ENCODE measurements at regions not wholly inside any gene's neighbourhood (a gene's known extent, or its start where the extent isn't known, plus 50 kb on each side); places are given as distances from the start of the nearest gene placed in this dataset.

DNA sequence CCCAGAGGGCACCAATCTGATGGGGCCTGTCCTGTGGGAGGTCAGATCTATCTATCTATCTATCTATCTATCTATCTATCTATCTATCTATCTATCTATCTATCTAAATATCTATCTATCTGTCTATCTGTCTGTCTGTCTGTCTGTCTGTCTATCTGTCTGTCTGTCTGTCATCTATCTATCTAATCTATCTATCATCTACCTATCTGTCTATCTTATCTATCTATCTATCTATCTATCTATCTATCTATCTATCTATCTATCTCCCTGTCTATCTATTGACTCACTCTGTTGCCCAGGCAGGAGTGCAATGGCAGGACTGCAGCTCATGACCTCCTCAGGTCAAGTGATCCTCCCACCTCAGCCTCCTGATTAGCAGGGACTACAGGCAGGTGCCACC, 155.7 kb upstream of the STX18 start:
- H3K4me3 ChIP-seq = no peak overlapping the region
- H3K27ac ChIP-seq = no peak overlapping the region
- H3K36me3 ChIP-seq = no peaks in the 10 kb centered on the region
- no peak for TF ChIP-seq POLR2AphosphoS5 (IDR thresholded peaks at IDR 0.05; ENCODE audit: insufficient read depth in 1 of 2, low read depth in 1 of 2)
- TF ChIP-seq, protein P1, sequence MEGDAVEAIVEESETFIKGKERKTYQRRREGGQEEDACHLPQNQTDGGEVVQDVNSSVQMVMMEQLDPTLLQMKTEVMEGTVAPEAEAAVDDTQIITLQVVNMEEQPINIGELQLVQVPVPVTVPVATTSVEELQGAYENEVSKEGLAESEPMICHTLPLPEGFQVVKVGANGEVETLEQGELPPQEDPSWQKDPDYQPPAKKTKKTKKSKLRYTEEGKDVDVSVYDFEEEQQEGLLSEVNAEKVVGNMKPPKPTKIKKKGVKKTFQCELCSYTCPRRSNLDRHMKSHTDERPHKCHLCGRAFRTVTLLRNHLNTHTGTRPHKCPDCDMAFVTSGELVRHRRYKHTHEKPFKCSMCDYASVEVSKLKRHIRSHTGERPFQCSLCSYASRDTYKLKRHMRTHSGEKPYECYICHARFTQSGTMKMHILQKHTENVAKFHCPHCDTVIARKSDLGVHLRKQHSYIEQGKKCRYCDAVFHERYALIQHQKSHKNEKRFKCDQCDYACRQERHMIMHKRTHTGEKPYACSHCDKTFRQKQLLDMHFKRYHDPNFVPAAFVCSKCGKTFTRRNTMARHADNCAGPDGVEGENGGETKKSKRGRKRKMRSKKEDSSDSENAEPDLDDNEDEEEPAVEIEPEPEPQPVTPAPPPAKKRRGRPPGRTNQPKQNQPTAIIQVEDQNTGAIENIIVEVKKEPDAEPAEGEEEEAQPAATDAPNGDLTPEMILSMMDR (IDR thresholded peaks at IDR 0.05) = no peak
- no peaks in the 10 kb centered on the region for H3K9me3 ChIP-seq
- intact Hi-C loops (cut with DNase I) = no loop called here
- no peak for DNase-seq (ENCODE audit: extremely low spot score in 2 of 2)
- H3K4me1 ChIP-seq = no peaks in the 10 kb centered on the region
- no peaks in the 10 kb centered on the region for H3K27me3 ChIP-seq

DNA sequence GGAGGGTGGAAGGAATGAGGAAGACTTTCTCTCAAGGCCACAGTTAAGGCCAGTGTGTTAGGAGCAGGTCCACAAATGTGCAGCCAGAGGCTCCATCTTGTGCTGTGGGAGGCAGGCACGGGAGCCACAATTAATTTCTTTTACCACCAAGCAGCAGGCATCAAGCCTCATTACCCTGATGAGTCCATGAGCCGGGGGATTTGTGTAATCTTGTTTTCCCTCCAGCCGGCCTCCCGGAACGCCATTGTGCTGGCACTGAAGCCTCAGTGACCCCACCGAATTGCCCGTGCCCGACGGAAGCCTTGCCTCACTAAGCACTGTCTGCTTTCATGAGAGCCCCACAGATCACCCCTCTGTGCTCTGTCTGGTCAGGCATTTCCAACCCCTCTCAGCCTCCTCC, 154.7 kb upstream of the STX18 start:
- no peak for TF ChIP-seq POLR2A (IDR thresholded peaks at IDR 0.05)
- TF ChIP-seq, protein P1 (IDR thresholded peaks at IDR 0.05) = no peak
- no peak for TF ChIP-seq POLR2AphosphoS5 (IDR thresholded peaks at IDR 0.05; ENCODE audit: insufficient read depth in 1 of 2, low read depth in 1 of 2)
- intact Hi-C loops (cut with DNase I) = no loop called here
- Histone ChIP-seq H3K27me3 (no peaks in the 10 kb centered on the region), H3K9me3 (no peaks in the 10 kb centered on the region), H3K36me3 (no peaks in the 10 kb centered on the region), H3K4me3 (no peak overlapping the region), H3K27ac (no peak overlapping the region), H3K4me1 (no peaks in the 10 kb centered on the region)
- no peak for DNase-seq (ENCODE audit: extremely low spot score in 2 of 2)

DNA sequence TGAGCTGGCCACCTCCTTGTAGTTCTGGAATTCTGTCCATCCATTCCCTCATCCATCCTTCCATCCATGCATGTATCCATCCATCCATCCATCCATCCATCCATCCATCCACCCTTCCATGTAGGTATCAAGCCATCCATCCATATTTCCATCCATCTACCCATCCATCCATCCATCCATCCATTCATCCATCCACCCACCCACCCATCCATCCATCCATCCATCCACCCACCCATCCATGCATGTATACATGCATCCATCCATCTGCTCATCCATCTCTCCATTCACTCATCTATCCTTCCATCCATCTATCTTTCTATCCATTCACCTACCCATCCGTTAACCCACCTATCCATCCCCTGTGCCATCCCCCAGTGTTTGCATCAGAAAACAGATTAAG, 153.6 kb upstream of the STX18 start:
- DNase-seq (ENCODE audit: extremely low spot score in 2 of 2) = no peak

DNA sequence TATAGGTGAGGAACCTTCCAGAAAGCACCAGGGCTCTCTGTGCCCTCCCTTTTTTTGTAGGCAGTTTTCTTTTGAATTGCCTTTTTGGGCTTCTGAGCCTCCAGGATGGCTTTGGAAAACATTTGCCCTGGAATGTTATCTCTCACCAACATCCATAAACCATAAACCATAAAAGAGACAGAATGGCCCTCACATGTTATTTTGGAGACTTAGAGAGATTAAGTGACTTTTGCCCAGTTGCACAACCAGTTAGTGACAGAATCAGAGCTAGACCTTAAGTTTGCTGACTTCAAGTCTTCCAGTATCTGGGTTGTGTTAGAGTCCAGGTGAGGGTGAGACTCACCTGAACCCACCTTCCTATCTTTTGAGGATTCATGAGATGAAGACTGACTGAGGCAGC, 153.0 kb upstream of the STX18 start:
- Histone ChIP-seq H3K4me3 (no peak overlapping the region), H3K36me3 (no peaks in the 10 kb centered on the region), H3K27me3 (no peaks in the 10 kb centered on the region), H3K27ac (no peak overlapping the region), H3K4me1 (no peaks in the 10 kb centered on the region), H3K9me3 (no peaks in the 10 kb centered on the region)
- TF ChIP-seq POLR2AphosphoS5 (IDR thresholded peaks at IDR 0.05; ENCODE audit: insufficient read depth in 1 of 2, low read depth in 1 of 2) (no peak), POLR2A (IDR thresholded peaks at IDR 0.05) (no peak)
- TF ChIP-seq, protein P1 (IDR thresholded peaks at IDR 0.05) = no peak
- intact Hi-C loops (cut with DNase I) = no loop called here
- no peak for DNase-seq (ENCODE audit: extremely low spot score in 2 of 2)

More for the DNA sequence above, 153.6 kb upstream of the STX18 start:
- no peaks in the 10 kb centered on the region for H3K36me3 ChIP-seq
- TF ChIP-seq, protein P1 (IDR thresholded peaks at IDR 0.05) = no peak
- H3K4me1 ChIP-seq = no peaks in the 10 kb centered on the region
- H3K9me3 ChIP-seq = no peaks in the 10 kb centered on the region
- H3K27me3 ChIP-seq = no peaks in the 10 kb centered on the region
- no peak overlapping the region for H3K27ac ChIP-seq
- intact Hi-C loops (cut with DNase I) = no loop called here
- no peak overlapping the region for H3K4me3 ChIP-seq

DNA sequence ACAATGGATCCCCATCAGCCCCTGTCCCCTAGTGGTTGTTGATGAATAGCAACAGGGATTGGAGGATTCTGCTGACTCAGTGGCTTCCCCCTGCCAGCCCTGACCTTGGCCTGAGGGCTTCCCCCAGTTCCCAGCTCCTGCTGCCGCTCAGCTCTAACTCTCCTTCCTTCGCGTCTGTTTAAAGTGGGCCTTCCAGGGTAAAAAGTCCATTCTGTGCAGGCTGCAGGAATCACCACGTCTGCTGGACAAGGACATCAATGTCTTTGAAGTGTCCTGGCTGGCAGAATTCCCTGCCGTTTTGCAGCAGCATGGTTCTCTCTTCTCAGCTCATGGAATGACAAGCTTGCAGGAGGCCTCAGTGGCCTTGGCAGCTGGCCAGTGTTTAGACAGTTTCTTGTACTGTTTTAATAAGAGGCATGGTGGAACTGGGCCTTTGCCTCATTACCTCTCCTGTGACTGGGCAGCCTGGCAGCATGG, 152.5 kb upstream of the STX18 start:
- no peaks in the 10 kb centered on the region for H3K9me3 ChIP-seq
- no peaks in the 10 kb centered on the region for H3K27me3 ChIP-seq
- no peak for DNase-seq (ENCODE audit: extremely low spot score in 2 of 2)
- H3K27ac ChIP-seq = no peak overlapping the region
- H3K4me3 ChIP-seq = no peak overlapping the region
- intact Hi-C loops (cut with DNase I) = no loop called here
- TF ChIP-seq, protein P1 (IDR thresholded peaks at IDR 0.05) = no peak
- TF ChIP-seq POLR2AphosphoS5 (IDR thresholded peaks at IDR 0.05; ENCODE audit: insufficient read depth in 1 of 2, low read depth in 1 of 2) (no peak), POLR2A (IDR thresholded peaks at IDR 0.05) (no peak)
- no peaks in the 10 kb centered on the region for H3K4me1 ChIP-seq
- H3K36me3 ChIP-seq = no peaks in the 10 kb centered on the region

Measured in vagina (tissue), 2 donors.